ENCODE measurements at regions not wholly inside any gene's neighbourhood (a gene's known extent, or its start where the extent isn't known, plus 50 kb on each side); places are given as distances from the start of the nearest gene placed in this dataset.
"Not testable (repeated sequence)": the region's sequence is repeated elsewhere in the genome, so short reads cannot be mapped to it uniquely, and the experiment has no call there.

DNA sequence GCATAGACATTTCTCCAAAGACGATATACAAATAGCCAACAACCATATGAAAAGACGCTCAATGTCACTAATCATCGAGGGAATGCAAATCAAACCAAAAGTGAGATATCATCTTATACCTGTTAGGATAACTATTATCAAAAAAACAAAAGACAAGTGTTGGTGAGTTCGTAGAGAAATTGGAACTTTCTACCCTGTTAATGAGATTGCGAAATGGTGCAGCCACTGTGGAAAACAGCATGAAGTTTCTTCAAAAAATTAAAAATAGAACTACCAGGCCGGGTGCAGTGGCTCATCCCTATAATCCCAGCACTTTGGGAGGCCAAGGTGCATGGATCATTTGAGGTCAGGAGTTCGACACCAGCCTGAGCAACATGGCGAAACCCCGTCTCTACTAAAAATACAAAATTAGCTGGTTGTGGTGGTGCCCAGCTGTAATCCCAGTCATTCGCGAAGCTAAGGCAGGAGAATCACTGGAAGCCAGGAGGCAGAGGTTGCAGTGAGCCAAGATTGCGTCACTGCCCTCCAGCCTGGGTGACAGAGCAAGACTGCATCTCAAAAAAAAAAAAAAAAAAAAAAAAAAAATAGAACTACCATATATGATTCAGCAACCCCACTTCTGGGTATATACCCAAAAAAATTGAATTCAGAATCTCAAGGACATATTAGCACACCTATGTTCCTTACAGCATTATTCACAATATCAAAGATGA lies 170.0 kb upstream of the ZNF184 start:
- Histone ChIP-seq H3K4me2 (ENCODE audit: insufficient read depth, low read length) (no peak overlapping the region), H3K27ac (ENCODE audit: insufficient read depth, low read depth, low read length) (no peak overlapping the region), H3K9me3 (replicated peaks; ENCODE audit: control insufficient read depth, insufficient read depth, low read length) (no peaks in the 10 kb centered on the region), H4K20me1 (replicated peaks; ENCODE audit: control insufficient read depth, extremely low read depth, insufficient read depth, low read length) (no peaks in the 10 kb centered on the region), H3K27me3 (ENCODE audit: control insufficient read depth in 2 of 2, insufficient read depth in 2 of 2, low read length in 2 of 2) (no peaks in the 10 kb centered on the region), H3K36me3 (ENCODE audit: control insufficient read depth in 2 of 2, extremely low read depth in 1 of 2, insufficient read depth in 2 of 2, low read length in 2 of 2) (no peaks in the 10 kb centered on the region), H3K4me1 (ENCODE audit: control insufficient read depth, extremely low read depth, insufficient read depth, low read length) (no peaks in the 10 kb centered on the region), H3K79me2 (ENCODE audit: control insufficient read depth, insufficient read depth, low read length) (no peaks in the 10 kb centered on the region), H2AFZ (ENCODE audit: low read depth, low read length) (no peak overlapping the region), H3K9ac (replicated peaks; ENCODE audit: extremely low read depth, insufficient read depth, low read length) (no peak overlapping the region), H3K9me1 (replicated peaks; ENCODE audit: control insufficient read depth, extremely low read depth, insufficient read depth, low read length) (no peaks in the 10 kb centered on the region), H3K4me3 (replicated peaks in 1 of 3; ENCODE audit: insufficient read depth in 1 of 3, low read depth in 1 of 3, low read length in 3 of 3) (no peak overlapping the region)
- DNase-seq (ENCODE audit: low read depth, low spot score) (no peak), FAIRE-seq (no peak)
- POLR2A ChIA-PET: no interaction called here
- dilution Hi-C loops (cut with MboI; ENCODE audit: extremely low pct_ligation_motif_present, low sequenced_read_pairs) (no loop called here), intact Hi-C loops (cut with micrococcal nuclease) (no loop called here)
- CTCF ChIA-PET: no interaction called here
- TF ChIP-seq POLR2AphosphoS5 (IDR thresholded peaks at IDR 0.05; ENCODE audit: insufficient read depth, low read depth, low read length) (no peak), MYC (IDR thresholded peaks at IDR 0.05; ENCODE audit: low read depth, low read length) (no peak)
- no TSS peak for BruUV-seq (replicated peaks)

DNA sequence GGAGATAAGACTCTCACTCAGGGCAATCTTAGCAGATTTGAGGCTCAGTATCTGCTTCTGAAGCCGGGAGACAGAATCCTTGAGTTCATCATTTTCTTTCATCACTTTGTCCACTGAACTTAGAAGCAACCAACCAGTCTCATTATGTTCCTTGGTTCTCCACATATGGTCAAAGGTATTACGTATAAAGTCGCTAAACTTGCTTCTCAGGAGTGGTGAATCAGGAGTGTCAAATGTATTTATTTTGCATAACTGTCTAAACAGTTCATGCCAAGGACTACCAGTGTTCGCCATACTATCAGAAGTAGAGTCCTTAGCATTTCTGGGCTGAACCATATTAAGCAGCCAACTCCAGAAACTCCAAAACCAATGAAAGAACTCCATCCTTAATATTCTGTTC lies 163.0 kb upstream of the ZNF184 start:
- H3K79me2 ChIP-seq (ENCODE audit: control insufficient read depth, insufficient read depth, low read length); intact Hi-C loops (cut with micrococcal nuclease); H2AFZ ChIP-seq (ENCODE audit: low read depth, low read length); H3K27me3 ChIP-seq (ENCODE audit: control insufficient read depth in 2 of 2, insufficient read depth in 2 of 2, low read length in 2 of 2); CTCF ChIA-PET; H3K27ac ChIP-seq (ENCODE audit: insufficient read depth, low read depth, low read length); H3K4me3 ChIP-seq (replicated peaks in 1 of 3; ENCODE audit: insufficient read depth in 1 of 3, low read depth in 1 of 3, low read length in 3 of 3); H3K36me3 ChIP-seq (ENCODE audit: control insufficient read depth in 2 of 2, extremely low read depth in 1 of 2, insufficient read depth in 2 of 2, low read length in 2 of 2); H3K4me1 ChIP-seq (ENCODE audit: control insufficient read depth, extremely low read depth, insufficient read depth, low read length); dilution Hi-C loops (cut with MboI; ENCODE audit: extremely low pct_ligation_motif_present, low sequenced_read_pairs); FAIRE-seq; H3K9me1 ChIP-seq (replicated peaks; ENCODE audit: control insufficient read depth, extremely low read depth, insufficient read depth, low read length); BruUV-seq (replicated peaks); POLR2A ChIA-PET; H4K20me1 ChIP-seq (replicated peaks; ENCODE audit: control insufficient read depth, extremely low read depth, insufficient read depth, low read length); H3K9ac ChIP-seq (replicated peaks; ENCODE audit: extremely low read depth, insufficient read depth, low read length); H3K4me2 ChIP-seq (ENCODE audit: insufficient read depth, low read length); H3K9me3 ChIP-seq (replicated peaks; ENCODE audit: control insufficient read depth, insufficient read depth, low read length); DNase-seq (ENCODE audit: low read depth, low spot score): not testable (repeated sequence)

DNA sequence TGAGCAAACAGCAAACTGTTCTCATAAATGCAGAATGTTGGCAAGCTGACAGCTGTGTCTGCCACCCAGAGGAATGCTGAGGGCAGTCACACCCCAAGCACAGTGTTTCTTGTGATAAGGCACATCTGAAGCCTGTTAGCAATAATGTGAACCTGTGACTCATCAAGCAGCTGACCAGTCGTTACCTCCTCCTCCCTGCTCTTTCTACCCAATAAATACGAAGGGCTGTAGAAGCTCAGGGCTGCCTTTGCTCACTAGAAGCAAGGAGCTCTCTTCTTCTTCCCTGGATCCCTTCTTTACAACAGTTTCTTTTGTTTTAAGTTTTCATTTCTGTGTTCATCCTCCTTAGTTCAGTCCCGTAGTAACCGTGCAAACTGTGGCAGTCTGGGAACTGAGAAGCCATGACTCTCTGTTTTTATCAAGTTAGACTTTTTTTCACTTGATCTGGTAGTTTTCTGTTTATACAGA lies 160.3 kb upstream of the ZNF184 start:
- CTCF ChIA-PET; H3K9ac ChIP-seq (replicated peaks; ENCODE audit: extremely low read depth, insufficient read depth, low read length); dilution Hi-C loops (cut with MboI; ENCODE audit: extremely low pct_ligation_motif_present, low sequenced_read_pairs); H3K79me2 ChIP-seq (ENCODE audit: control insufficient read depth, insufficient read depth, low read length); H3K36me3 ChIP-seq (ENCODE audit: control insufficient read depth in 2 of 2, extremely low read depth in 1 of 2, insufficient read depth in 2 of 2, low read length in 2 of 2); POLR2A ChIA-PET; FAIRE-seq; H3K4me1 ChIP-seq (ENCODE audit: control insufficient read depth, extremely low read depth, insufficient read depth, low read length); H3K4me3 ChIP-seq (replicated peaks in 1 of 3; ENCODE audit: insufficient read depth in 1 of 3, low read depth in 1 of 3, low read length in 3 of 3); H3K9me3 ChIP-seq (replicated peaks; ENCODE audit: control insufficient read depth, insufficient read depth, low read length); H3K9me1 ChIP-seq (replicated peaks; ENCODE audit: control insufficient read depth, extremely low read depth, insufficient read depth, low read length); H3K4me2 ChIP-seq (ENCODE audit: insufficient read depth, low read length); H3K27me3 ChIP-seq (ENCODE audit: control insufficient read depth in 2 of 2, insufficient read depth in 2 of 2, low read length in 2 of 2); H2AFZ ChIP-seq (ENCODE audit: low read depth, low read length); H3K27ac ChIP-seq (ENCODE audit: insufficient read depth, low read depth, low read length); DNase-seq (ENCODE audit: low read depth, low spot score); BruUV-seq (replicated peaks); intact Hi-C loops (cut with micrococcal nuclease); H4K20me1 ChIP-seq (replicated peaks; ENCODE audit: control insufficient read depth, extremely low read depth, insufficient read depth, low read length): not testable (repeated sequence)

Measured in endothelial cell of umbilical vein (primary cell).